ENCODE measurements at regions not wholly inside any gene's neighbourhood (a gene's known extent, or its start where the extent isn't known, plus 50 kb on each side); places are given as distances from the start of the nearest gene placed in this dataset.
A peak's percentile ranks its signal among the peaks of the same experiment; 100 is the strongest.
"Not testable (repeated sequence)": the region's sequence is repeated elsewhere in the genome, so short reads cannot be mapped to it uniquely, and the experiment has no call there.

GRCh38 chr10:90023950-90024349, 322.6 kb downstream of the KIF20B start:
- no peak for DNase-seq (ENCODE audit: low spot score)

- DNase-seq (ENCODE audit: low spot score), result no peak
These were observed 326.9 kb downstream of the KIF20B start for GRCh38 chr10:90028312-90028711.

- DNase-seq (ENCODE audit: low spot score), result no peak
These were observed 330.4 kb downstream of the KIF20B start for GRCh38 chr10:90031776-90032175.

GRCh38 chr10:90032519-90032918, 331.1 kb downstream of the KIF20B start:
- DNase-seq (ENCODE audit: low spot score), result no peak

GRCh38 chr10:90034862-90035261, 333.5 kb downstream of the KIF20B start:
- not testable (repeated sequence) for DNase-seq (ENCODE audit: low spot score)

DNA sequence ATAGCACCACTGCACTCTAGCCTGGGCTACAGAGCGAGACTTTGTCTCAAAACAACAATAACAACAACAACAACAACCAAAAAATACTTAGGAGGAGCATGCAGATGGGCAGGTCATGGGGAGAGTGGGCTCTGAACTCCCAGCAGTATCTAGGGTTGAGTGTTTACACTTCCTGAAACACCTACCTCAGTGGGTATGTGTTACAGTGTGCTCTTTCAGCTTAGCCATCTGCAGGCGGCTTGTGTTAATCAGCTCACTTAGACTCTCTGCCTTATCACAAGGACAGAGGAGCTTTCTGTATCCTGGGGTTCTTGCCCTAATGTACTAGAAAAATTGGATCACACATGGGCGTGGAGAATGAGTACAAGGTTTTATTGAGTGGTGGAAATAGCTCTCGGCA, 340.2 kb downstream of the KIF20B start:
- no peak for DNase-seq (ENCODE audit: low spot score)

GRCh38 chr10:90042075-90042474, 340.7 kb downstream of the KIF20B start:
- DNase-seq (ENCODE audit: low spot score), result no peak

- DNase-seq (ENCODE audit: low spot score), result no peak
These were observed 345.9 kb downstream of the KIF20B start for GRCh38 chr10:90047243-90047729.

- DNase-seq (ENCODE audit: low spot score), result no peak
These were observed 349.7 kb downstream of the KIF20B start for GRCh38 chr10:90051053-90051452.

GRCh38 chr10:90051474-90051873, 350.1 kb downstream of the KIF20B start:
- no peak for DNase-seq (ENCODE audit: low spot score)

- peak; percentile 41 for DNase-seq (ENCODE audit: low spot score)
These were observed 361.4 kb downstream of the KIF20B start for GRCh38 chr10:90062786-90063185.

DNA sequence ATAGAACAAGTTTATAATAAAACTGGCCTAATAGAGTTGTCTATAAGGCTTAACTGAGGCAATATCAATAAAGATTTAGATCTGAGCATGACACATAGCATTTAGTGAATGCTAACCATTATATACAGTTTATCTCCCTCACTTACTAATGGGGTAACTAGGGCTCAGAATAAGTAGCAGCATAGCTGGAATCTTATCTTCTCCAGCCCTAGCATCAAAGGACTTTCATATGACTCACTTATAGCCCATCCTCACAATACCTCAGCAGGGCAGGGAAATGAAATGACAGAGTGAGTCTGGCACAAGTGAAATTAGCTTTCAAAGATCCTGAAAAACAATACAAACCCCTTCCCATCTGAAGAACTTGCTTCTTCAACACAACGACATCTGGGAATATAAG, 362.9 kb downstream of the KIF20B start:
- peak; percentile 25 for DNase-seq (ENCODE audit: low spot score)

DNA sequence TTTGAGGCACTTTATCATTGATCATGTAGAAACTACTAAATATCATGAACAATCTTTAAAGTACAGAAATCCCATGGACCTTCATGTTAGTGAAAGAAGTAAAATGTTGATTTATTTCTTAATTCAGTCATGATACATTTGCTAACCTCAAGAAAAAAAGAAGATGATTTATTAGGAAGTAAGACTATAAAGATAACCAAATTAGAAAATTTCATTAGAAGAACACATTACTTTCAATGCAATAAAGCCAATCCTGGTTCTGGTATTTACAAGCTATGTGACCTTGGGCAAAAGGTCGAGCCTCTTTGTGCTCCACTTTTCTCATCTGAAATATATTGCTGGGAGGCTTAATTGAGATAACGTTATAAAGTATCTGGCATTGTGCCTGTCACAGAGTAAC, 365.0 kb downstream of the KIF20B start:
- DNase-seq (ENCODE audit: low spot score), result no peak

DNA sequence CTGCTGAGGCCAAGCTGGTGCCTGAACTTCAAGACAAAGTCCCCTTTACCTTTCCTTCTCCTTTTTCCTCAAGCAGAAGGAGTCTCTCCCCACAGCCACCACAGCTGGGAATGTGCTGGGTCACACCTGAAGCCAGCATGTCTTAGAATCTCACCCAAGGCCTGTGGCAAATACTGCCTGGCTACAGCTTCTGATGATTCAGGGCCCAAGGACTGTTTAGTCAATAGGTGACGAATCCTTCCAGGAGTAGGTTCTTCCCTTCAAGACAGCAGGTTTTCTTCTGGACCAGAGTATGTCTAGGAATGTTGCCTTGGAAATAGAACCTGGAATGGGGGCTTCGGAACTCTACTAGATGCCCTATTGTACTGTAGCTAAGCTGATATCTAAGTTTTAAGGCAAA, 374.6 kb downstream of the KIF20B start:
- no peak for DNase-seq (ENCODE audit: low spot score)

DNA sequence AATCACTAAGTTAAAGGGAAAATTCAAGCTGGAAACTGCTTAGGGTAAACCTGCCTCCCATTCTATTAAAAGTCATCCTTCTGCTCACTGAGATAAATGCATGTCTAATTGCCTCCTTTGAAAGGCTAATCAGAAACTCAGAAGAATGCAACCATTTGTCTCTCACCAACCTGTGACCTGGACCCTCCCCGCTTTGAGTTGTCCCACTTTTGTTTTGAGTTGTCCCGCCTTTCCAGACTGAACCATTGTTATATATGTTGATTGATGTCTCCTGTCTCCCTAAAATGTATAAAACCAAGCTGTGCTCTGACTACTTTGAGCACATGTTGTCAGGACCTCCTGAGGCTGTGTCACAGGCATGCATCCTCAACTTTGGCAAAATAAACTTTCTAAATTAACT, 378.4 kb downstream of the KIF20B start:
- DNase-seq (ENCODE audit: low spot score), result no peak

DNA sequence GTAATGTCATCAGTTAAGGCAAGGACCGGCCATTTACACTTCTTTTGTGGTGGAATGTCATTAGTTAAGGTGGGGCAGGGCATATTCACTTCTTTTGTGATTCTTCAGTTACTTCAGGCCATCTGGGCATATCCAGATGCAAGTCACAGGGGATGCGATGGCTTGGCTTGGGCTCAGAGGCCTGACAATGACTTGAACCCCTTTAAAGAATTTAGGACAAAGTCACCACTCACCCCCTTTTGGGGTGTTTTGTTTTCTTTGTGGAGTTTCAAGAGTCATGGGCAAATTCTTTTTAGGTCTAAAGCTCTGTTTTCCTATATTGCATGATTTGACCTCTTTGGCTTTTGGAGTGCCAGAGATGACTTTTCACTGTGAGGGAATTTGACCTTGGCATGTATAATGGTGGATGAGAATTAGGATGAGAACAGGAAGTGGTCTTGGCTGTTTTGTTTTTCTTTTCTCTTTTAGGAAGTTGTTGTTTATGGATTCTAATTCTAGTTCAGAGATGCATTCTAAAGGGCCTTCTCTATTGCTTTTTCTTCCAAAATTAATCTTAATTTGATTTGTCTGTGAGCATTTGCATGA, 385.3 kb downstream of the KIF20B start:
- DNase-seq (ENCODE audit: low spot score), result peak; percentile 59

- DNase-seq (ENCODE audit: low spot score), result peak; percentile 90
These were observed 386.0 kb downstream of the KIF20B start for GRCh38 chr10:90087197-90088023.

GRCh38 chr10:90088024-90088317, 386.6 kb downstream of the KIF20B start:
- no peak for DNase-seq (ENCODE audit: low spot score)

DNA sequence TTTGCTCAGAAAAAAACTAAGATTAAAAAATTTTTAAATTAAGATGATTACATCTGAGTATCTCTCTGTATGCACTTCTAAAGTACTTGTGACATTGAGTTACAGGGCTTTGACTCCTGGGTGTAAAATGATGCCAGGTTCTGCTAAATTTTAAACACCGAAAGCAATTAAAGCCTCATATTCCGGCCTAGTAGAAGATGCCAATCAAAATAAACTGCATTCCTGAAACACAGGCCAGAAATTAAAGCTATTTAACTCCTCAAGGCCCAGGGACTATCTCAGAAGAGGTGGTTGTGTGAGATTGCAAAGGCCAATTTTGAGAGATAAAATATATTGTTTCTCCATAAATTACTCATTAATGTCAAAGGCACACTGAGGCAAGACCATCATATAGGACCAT, 388.3 kb downstream of the KIF20B start:
- DNase-seq (ENCODE audit: low spot score), result peak; percentile 13

DNA sequence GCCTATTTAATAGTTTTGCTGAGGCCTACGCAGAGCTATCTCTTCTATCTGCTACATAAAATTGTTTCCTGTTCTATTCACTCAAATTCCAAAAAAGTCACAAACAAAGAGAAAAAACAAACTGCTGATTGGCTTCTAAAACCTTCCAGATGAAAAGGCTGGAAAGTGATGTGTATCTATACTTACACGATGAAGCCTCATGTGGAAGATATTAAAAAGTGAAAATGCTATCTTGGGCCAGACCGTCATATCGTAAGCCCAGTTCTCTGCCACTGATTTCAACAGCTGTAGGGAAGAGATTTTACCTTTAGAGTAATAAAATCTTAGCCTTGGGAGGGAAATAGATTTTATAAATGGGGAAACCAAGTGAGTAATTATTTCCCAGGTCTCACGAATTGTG, 394.8 kb downstream of the KIF20B start:
- DNase-seq (ENCODE audit: low spot score), result no peak

- not testable (repeated sequence) for DNase-seq (ENCODE audit: low spot score)
These were observed 406.2 kb downstream of the KIF20B start for GRCh38 chr10:90107581-90107980.

GRCh38 chr10:90111671-90112070, 410.3 kb downstream of the KIF20B start:
- DNase-seq (ENCODE audit: low spot score), result peak; percentile 76

- DNase-seq (ENCODE audit: low spot score), result no peak
These were observed 411.3 kb downstream of the KIF20B start for GRCh38 chr10:90112681-90113080.

- DNase-seq (ENCODE audit: low spot score), result not testable (repeated sequence)
These were observed 417.2 kb downstream of the KIF20B start for GRCh38 chr10:90118567-90118966.

All from A172 (cell line).